ENCODE measurements at regions not wholly inside any gene's neighbourhood (a gene's known extent, or its start where the extent isn't known, plus 50 kb on each side); places are given as distances from the start of the nearest gene placed in this dataset.

DNA sequence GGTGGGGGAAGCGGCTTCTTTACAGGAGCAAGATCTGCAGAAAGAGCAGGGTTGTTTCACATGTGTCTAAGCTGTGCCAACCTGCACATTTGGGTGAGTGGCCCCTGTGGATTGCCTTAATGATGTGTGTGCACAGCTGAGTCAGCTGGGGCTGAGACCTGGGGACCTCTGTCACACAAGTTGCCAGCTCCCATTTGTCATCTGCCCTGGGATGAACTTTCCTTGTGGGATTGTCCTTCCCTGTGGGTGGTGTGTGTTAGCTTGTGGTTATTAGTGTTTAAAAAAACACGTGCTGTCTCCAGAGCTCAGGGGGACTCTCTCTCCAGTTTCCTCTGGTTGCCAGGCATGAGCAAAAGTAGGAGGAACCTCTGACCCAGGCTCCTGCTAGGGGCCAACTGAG, 400.5 kb upstream of the CCL2 start:
- TF ChIP-seq CTCF (IDR thresholded peaks at IDR 0.05; ENCODE audit: extremely low read depth in 1 of 2, insufficient read depth in 1 of 2, low read depth in 1 of 2, low read length in 2 of 2) (no peak), POLR2A (IDR thresholded peaks at IDR 0.05; ENCODE audit: low read depth, low read length) (no peak), GATA2 (IDR thresholded peaks at IDR 0.05; ENCODE audit: insufficient read depth, insufficient read length, low read depth, low read length) (no peak), POLR2AphosphoS5 (IDR thresholded peaks at IDR 0.05; ENCODE audit: insufficient read depth, low read depth, low read length) (no peak), EZH2 (IDR thresholded peaks at IDR 0.05; ENCODE audit: borderline replicate concordance, low read depth, low read length, severe bottlenecking) (no peak), MYC (IDR thresholded peaks at IDR 0.05; ENCODE audit: low read depth, low read length) (no peak), FOS (IDR thresholded peaks at IDR 0.05; ENCODE audit: borderline replicate concordance, insufficient read depth, low read length) (no peak)

Data from endothelial cell of umbilical vein (primary cell).